ENCODE measurements at regions not wholly inside any gene's neighbourhood (a gene's known extent, or its start where the extent isn't known, plus 50 kb on each side); places are given as distances from the start of the nearest gene placed in this dataset.

GRCh38 chr6:4304927-4305455 is 169.6 kb upstream of the ECI2 start:
- H3K27me3 ChIP-seq (ENCODE audit: control insufficient read depth, insufficient read depth, low read length) = no peaks in the 10 kb centered on the region
- no peaks in the 10 kb centered on the region for H3K4me1 ChIP-seq (ENCODE audit: control insufficient read depth, insufficient read depth, low read length)
- H3K9me3 ChIP-seq (ENCODE audit: control insufficient read depth, insufficient read depth, low read length) = no peaks in the 10 kb centered on the region
- no peak overlapping the region for H3K27ac ChIP-seq (ENCODE audit: low read length)
- Mint-ChIP-seq H3K27me3 (ENCODE audit: low read depth in 2 of 2) (peaks cover 9 to 48% of the 10 kb centered on the region in 2 donors), H3K4me1 (no peaks in the 10 kb centered on the region), H3K36me3 (peaks cover 2% of the 10 kb centered on the region), H3K27ac (no peak overlapping the region), H3K4me3 (no peak overlapping the region), H3K9me3 (no peaks in the 10 kb centered on the region)
- ATAC-seq (no peak), DNase-seq (no peak)
- intact Hi-C loops (cut with micrococcal nuclease) = no loop called here
- H3K36me3 ChIP-seq (ENCODE audit: control insufficient read depth, insufficient read depth, low read length) = no peaks in the 10 kb centered on the region
- H3K4me3 ChIP-seq (ENCODE audit: low read length) = no peak overlapping the region
- no peak for TF ChIP-seq CTCF (IDR thresholded peaks at IDR 0.05)

GRCh38 chr6:4303638-4304037 is 168.3 kb upstream of the ECI2 start:
- H3K4me3 ChIP-seq (ENCODE audit: low read length) = no peak overlapping the region
- TF ChIP-seq CTCF (IDR thresholded peaks at IDR 0.05) = no peak
- WGBS (ENCODE audit: insufficient coverage) = 80% methylated on average over 1 of the region's 1 CpG
- Mint-ChIP-seq H3K36me3 (no peaks in the 10 kb centered on the region), H3K27ac (no peak overlapping the region), H3K4me3 (no peak overlapping the region), H3K4me1 (no peaks in the 10 kb centered on the region), H3K27me3 (ENCODE audit: low read depth in 2 of 2) (peaks cover 9 to 42% of the 10 kb centered on the region in 2 donors), H3K9me3 (no peaks in the 10 kb centered on the region)
- DNase-seq (no peak), ATAC-seq (no peak)
- intact Hi-C loops (cut with micrococcal nuclease) = no loop called here
- H3K36me3 ChIP-seq (ENCODE audit: control insufficient read depth, insufficient read depth, low read length) = no peaks in the 10 kb centered on the region
- H3K27ac ChIP-seq (ENCODE audit: low read length) = no peak overlapping the region
- H3K4me1 ChIP-seq (ENCODE audit: control insufficient read depth, insufficient read depth, low read length) = no peaks in the 10 kb centered on the region
- H3K9me3 ChIP-seq (ENCODE audit: control insufficient read depth, insufficient read depth, low read length) = no peaks in the 10 kb centered on the region
- no peaks in the 10 kb centered on the region for H3K27me3 ChIP-seq (ENCODE audit: control insufficient read depth, insufficient read depth, low read length)

- peaks cover 8 to 39% of the 10 kb centered on the region in 2 donors for H3K27me3 Mint-ChIP-seq (ENCODE audit: low read depth in 2 of 2)
- DNase-seq = no peak
- no peaks in the 10 kb centered on the region for H3K4me1 ChIP-seq (ENCODE audit: control insufficient read depth, insufficient read depth, low read length)
- no peak overlapping the region for H3K4me3 Mint-ChIP-seq
- H3K4me1 Mint-ChIP-seq = no peaks in the 10 kb centered on the region
- 100% methylated on average over 2 of the region's 2 CpGs for WGBS (ENCODE audit: insufficient coverage)
- no peak overlapping the region for H3K27ac Mint-ChIP-seq
- H3K4me3 ChIP-seq (ENCODE audit: low read length) = no peak overlapping the region
- H3K27me3 ChIP-seq (ENCODE audit: control insufficient read depth, insufficient read depth, low read length) = no peaks in the 10 kb centered on the region
- H3K27ac ChIP-seq (ENCODE audit: low read length) = no peak overlapping the region
- TF ChIP-seq CTCF (IDR thresholded peaks at IDR 0.05) = no peak
- ATAC-seq = no peak
- no peaks in the 10 kb centered on the region for H3K9me3 ChIP-seq (ENCODE audit: control insufficient read depth, insufficient read depth, low read length)
- no peaks in the 10 kb centered on the region for H3K36me3 Mint-ChIP-seq
- peaks cover 0 to 2% of the 10 kb centered on the region in 2 donors for H3K9me3 Mint-ChIP-seq
- intact Hi-C loops (cut with micrococcal nuclease) = no loop called here
- no peaks in the 10 kb centered on the region for H3K36me3 ChIP-seq (ENCODE audit: control insufficient read depth, insufficient read depth, low read length)
Observed at GRCh38 chr6:4302524-4302923, 167.1 kb upstream of the ECI2 start.

GRCh38 chr6:4301871-4302270 is 166.5 kb upstream of the ECI2 start:
- H3K27ac ChIP-seq (ENCODE audit: low read length) = no peak overlapping the region
- no peaks in the 10 kb centered on the region for H3K36me3 ChIP-seq (ENCODE audit: control insufficient read depth, insufficient read depth, low read length)
- Mint-ChIP-seq H3K27ac (no peak overlapping the region), H3K9me3 (peaks cover 0 to 2% of the 10 kb centered on the region in 2 donors), H3K4me3 (no peak overlapping the region), H3K36me3 (no peaks in the 10 kb centered on the region), H3K4me1 (no peaks in the 10 kb centered on the region), H3K27me3 (ENCODE audit: low read depth in 2 of 2) (peaks cover 6 to 33% of the 10 kb centered on the region in 2 donors)
- intact Hi-C loops (cut with micrococcal nuclease) = no loop called here
- 66% methylated on average over 2 of the region's 2 CpGs for WGBS (ENCODE audit: insufficient coverage)
- TF ChIP-seq CTCF (IDR thresholded peaks at IDR 0.05) = no peak
- H3K9me3 ChIP-seq (ENCODE audit: control insufficient read depth, insufficient read depth, low read length) = no peaks in the 10 kb centered on the region
- H3K27me3 ChIP-seq (ENCODE audit: control insufficient read depth, insufficient read depth, low read length) = no peaks in the 10 kb centered on the region
- H3K4me1 ChIP-seq (ENCODE audit: control insufficient read depth, insufficient read depth, low read length) = no peaks in the 10 kb centered on the region
- ATAC-seq (no peak), DNase-seq (no peak)
- no peak overlapping the region for H3K4me3 ChIP-seq (ENCODE audit: low read length)
